ENCODE measurements at regions not wholly inside any gene's neighbourhood (a gene's known extent, or its start where the extent isn't known, plus 50 kb on each side); places are given as distances from the start of the nearest gene placed in this dataset.

DNA sequence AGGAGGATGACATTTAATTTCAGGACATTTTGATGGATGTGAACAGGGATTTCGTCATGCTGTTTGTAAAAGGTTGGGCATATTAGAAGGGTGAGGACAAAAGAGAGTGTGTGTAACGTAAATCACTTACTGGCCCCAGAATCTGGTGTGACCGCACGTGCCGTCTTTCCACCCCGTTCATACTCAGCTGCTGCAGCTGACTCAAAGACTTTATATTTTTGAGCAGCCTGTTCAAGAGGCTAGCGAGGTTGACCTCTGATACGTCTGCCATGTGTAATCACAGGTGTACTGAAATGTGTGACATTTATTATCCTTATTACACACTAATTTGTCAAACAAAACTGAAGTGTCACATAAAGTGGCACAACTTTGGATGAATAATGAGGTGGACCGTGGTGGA lies 66.5 kb upstream of the ERRFI1 start:
- H3K4me3 ChIP-seq (ENCODE audit: low read length), result no peak overlapping the region
- DNase-seq (ENCODE audit: low read depth), result no peak
- no peak for TF ChIP-seq CTCF (conservative IDR thresholded peaks at IDR 0.05; ENCODE audit: low read length)

DNA sequence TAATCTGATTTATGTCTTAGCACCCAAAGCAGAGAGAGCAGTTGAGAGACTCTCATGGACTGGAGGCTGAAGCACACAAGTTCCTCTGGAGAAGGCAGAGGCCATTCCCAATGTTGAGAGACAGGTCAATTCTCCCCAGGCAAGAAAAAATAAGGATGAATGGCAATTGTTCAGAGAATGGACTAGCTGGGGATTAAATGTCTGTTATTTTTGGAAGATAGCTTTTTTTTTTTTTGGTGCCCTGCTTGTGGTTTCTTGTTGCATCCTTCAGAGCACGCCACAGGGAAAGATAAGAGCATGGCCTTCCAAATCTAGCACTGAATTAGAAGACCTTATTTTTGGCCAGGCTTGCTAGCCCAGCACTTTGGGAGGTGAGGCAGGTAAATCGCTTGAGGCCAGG lies 65.6 kb upstream of the ERRFI1 start:
- no peak for DNase-seq (ENCODE audit: low read depth)
- TF ChIP-seq CTCF (conservative IDR thresholded peaks at IDR 0.05; ENCODE audit: low read length), result no peak
- no peak overlapping the region for H3K4me3 ChIP-seq (ENCODE audit: low read length)

DNA sequence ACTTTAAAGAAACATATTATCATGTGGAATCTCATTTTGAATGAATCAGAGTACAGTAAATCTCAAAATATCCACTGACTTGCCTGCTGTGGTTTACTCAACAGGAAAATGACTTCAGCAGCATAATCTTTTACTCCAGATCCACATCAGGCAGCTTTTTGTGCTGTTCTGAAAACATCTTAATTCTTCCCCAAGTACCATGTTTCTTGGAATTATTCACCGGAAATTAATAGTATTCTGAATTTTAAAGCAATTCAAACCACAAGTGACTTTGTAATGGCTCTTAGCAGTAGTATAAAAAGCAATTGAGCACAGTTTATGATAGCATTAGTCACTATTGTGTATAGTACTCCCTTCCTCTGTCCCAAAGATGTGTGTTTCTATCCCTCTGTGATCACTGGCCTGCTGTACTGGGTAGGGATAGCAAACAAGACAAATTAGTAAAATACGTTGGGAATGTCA lies 64.2 kb upstream of the ERRFI1 start:
- peak; percentile 98 for DNase-seq (ENCODE audit: low read depth)
- H3K4me3 ChIP-seq (ENCODE audit: low read length), result no peak overlapping the region
- no peak for TF ChIP-seq CTCF (conservative IDR thresholded peaks at IDR 0.05; ENCODE audit: low read length)

DNA sequence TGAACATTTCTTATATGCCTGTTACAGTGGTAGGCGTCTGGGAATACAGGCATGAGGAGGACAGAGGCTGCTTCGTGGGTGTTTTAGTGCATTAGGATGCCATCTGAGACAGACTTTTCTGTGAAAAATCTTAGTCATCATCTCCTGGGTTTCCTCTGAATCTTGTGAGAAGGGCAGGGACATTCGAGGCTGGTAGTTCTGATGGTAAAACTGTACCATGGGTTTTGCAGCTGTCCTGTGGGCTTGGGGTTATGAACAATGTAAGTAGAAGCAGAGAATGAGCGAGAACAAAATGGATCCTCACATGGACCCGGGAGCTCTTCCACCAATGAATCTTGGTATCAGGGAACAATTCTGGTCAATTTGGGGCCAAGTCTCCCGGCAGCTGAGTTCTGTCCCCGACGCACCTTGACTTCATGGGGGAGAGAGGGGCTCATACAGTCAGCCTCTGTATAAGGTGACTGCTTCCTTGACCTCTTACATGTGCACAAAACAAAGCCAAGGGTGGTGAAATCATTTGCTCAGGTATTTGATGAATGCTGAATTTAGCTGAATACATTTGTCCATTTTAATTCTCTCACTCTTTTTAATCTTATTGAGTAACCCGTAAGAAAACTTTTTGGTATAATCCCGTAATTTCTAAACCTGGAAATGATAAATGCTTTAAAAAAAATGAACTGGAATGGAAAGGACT lies 63.6 kb upstream of the ERRFI1 start:
- no peak for TF ChIP-seq CTCF (conservative IDR thresholded peaks at IDR 0.05; ENCODE audit: low read length)
- peak; percentile 46 for DNase-seq (ENCODE audit: low read depth)
- no peak overlapping the region for H3K4me3 ChIP-seq (ENCODE audit: low read length)

DNA sequence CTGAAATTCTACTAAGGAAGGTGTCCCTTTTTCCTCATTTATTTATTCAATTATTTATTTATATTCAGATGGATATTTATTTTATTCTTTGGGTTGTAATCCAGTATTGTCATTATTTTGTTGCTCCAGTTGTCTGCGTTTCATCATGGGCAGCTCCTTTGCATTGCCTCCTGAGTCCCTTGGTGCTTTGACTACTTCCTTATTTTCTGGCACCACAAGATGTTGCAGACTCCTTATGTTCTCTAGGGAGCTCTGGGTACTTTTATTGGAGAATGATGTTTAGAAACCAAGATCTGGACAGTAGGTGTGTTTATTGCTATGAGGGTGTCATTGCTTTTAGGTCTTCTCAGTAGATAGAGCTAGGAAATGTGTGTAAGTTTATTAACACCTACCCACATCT lies 59.9 kb upstream of the ERRFI1 start:
- no peak overlapping the region for H3K4me3 ChIP-seq (ENCODE audit: low read length)
- no peak for DNase-seq (ENCODE audit: low read depth)
- TF ChIP-seq CTCF (conservative IDR thresholded peaks at IDR 0.05; ENCODE audit: low read length), result no peak

GRCh38 chr1:8084913-8085312 lies 58.8 kb upstream of the ERRFI1 start:
- DNase-seq (ENCODE audit: low read depth), result no peak
- no peak overlapping the region for H3K4me3 ChIP-seq (ENCODE audit: low read length)
- TF ChIP-seq CTCF (conservative IDR thresholded peaks at IDR 0.05; ENCODE audit: low read length), result no peak

GRCh38 chr1:8083739-8084484 lies 57.8 kb upstream of the ERRFI1 start:
- peak; percentile 77 for DNase-seq (ENCODE audit: low read depth)
- TF ChIP-seq CTCF (conservative IDR thresholded peaks at IDR 0.05; ENCODE audit: low read length), result no peak

More at GRCh38 chr1:8083739-8084484, 57.8 kb upstream of the ERRFI1 start:
- H3K4me3 ChIP-seq (ENCODE audit: low read length), result no peak overlapping the region

All from AG10803 (cell line).